Hepatocyte (in vitro differentiated cells): ENCODE measurements at regions not wholly inside any gene's neighbourhood (a gene's known extent, or its start where the extent isn't known, plus 50 kb on each side); places are given as distances from the start of the nearest gene placed in this dataset.

Experiments
- CTCF ChIP-seq: fragments of 200-600 bp; sonication (generic); IDR thresholded peaks from 2 replicates; pipeline ENCODE4 v1.5.1; 2016; ENCODE audit warnings: antibody characterized with exemption, mild to moderate bottlenecking; ENCODE audit not compliant: poor library complexity
- EZH2 ChIP-seq: fragments of 200-600 bp; sonication (generic); IDR thresholded peaks from 2 replicates; pipeline ENCODE4 v1.6.1; 2016; ENCODE audit warnings: antibody characterized with exemption, mild to moderate bottlenecking, borderline replicate concordance

- TF ChIP-seq CTCF (no peak), EZH2 (no peak)
These were observed 181.4 kb downstream of the AKR1D1 start for GRCh38 chr7:138257459-138258196.
